ENCODE measurements at regions not wholly inside any gene's neighbourhood (a gene's known extent, or its start where the extent isn't known, plus 50 kb on each side); places are given as distances from the start of the nearest gene placed in this dataset.

GRCh38 chr7:16034353-16034752 is 347.9 kb upstream of the MEOX2 start:
- TF ChIP-seq, protein P1, sequence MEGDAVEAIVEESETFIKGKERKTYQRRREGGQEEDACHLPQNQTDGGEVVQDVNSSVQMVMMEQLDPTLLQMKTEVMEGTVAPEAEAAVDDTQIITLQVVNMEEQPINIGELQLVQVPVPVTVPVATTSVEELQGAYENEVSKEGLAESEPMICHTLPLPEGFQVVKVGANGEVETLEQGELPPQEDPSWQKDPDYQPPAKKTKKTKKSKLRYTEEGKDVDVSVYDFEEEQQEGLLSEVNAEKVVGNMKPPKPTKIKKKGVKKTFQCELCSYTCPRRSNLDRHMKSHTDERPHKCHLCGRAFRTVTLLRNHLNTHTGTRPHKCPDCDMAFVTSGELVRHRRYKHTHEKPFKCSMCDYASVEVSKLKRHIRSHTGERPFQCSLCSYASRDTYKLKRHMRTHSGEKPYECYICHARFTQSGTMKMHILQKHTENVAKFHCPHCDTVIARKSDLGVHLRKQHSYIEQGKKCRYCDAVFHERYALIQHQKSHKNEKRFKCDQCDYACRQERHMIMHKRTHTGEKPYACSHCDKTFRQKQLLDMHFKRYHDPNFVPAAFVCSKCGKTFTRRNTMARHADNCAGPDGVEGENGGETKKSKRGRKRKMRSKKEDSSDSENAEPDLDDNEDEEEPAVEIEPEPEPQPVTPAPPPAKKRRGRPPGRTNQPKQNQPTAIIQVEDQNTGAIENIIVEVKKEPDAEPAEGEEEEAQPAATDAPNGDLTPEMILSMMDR (IDR thresholded peaks at IDR 0.05; ENCODE audit: low read depth, low read length) = no peak
- TF ChIP-seq POLR2A (IDR thresholded peaks at IDR 0.05; ENCODE audit: extremely low read depth, insufficient read length) (no peak), MYC (IDR thresholded peaks at IDR 0.05; ENCODE audit: low read depth, low read length) (no peak)
- TF ChIP-seq, protein P2, sequence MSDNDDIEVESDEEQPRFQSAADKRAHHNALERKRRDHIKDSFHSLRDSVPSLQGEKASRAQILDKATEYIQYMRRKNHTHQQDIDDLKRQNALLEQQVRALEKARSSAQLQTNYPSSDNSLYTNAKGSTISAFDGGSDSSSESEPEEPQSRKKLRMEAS (IDR thresholded peaks at IDR 0.05; ENCODE audit: low read depth, low read length) = no peak

All from NB4 (cell line).